Mucosa of descending colon (tissue), 3 donors: ENCODE measurements at regions not wholly inside any gene's neighbourhood (a gene's known extent, or its start where the extent isn't known, plus 50 kb on each side); places are given as distances from the start of the nearest gene placed in this dataset.
"Not testable (repeated sequence)": the region's sequence is repeated elsewhere in the genome, so short reads cannot be mapped to it uniquely, and the experiment has no call there.

ENCODE experiments used
- ATAC-seq: fragments of 200-7000 bp; cut with Tn5 transposase; one replicate; pipeline ENCODE4 v1.9.1; 2020; ENCODE audit warnings: mild to moderate bottlenecking, moderate library complexity
- DNase-seq, 3 donors: peaks; one replicate each; pipeline ENCODE4 v3.0.0-alpha.2; 2020
- H3K36me3 ChIP-seq: fragments of 200-600 bp; one replicate; pipeline ENCODE4 v1.8.0; 2021; ENCODE audit warnings: low read depth, mild to moderate bottlenecking
- H3K4me1 ChIP-seq: fragments of 200-600 bp; one replicate; pipeline ENCODE4 v1.8.0; 2021; ENCODE audit warnings: low read depth, mild to moderate bottlenecking
- H3K4me3 ChIP-seq: fragments of 200-600 bp; one replicate; pipeline ENCODE4 v1.8.0; 2021; ENCODE audit warnings: mild to moderate bottlenecking
- H3K9me3 ChIP-seq: fragments of 200-600 bp; one replicate; pipeline ENCODE4 v1.8.0; 2021; ENCODE audit warnings: mild to moderate bottlenecking
- CTCF ChIP-seq: fragments of 200-600 bp; IDR thresholded peaks from one replicate; pipeline ENCODE4 v1.8.0; 2022; ENCODE audit warnings: antibody characterized with exemption, mild to moderate bottlenecking
- intact Hi-C, 2 donors: fragments of 100-400 bp; cut with DNase I in 1 of 2; cut with micrococcal nuclease in 1 of 2; formaldehyde crosslinking; loops; one replicate each; pipeline versions ENCODE4 v1.11.0 to v1.11.1; 2022; cut with DNase I, micrococcal nuclease
- donor health status: DM: no; HTN: no; CAD: no; lungs with moderate emphysema.
- donor health status: DM: no; HTN: no; CAD: no.
- donor health status: DM: no; HTN: yes; CAD: no.

- no peaks in the 10 kb centered on the region for H3K4me1 ChIP-seq
- no peaks in the 10 kb centered on the region for H3K9me3 ChIP-seq
- no peak for TF ChIP-seq CTCF
- intact Hi-C loops: no loop called here
- ATAC-seq: no peak
- no peak overlapping the region for H3K4me3 ChIP-seq
- H3K36me3 ChIP-seq: no peaks in the 10 kb centered on the region
- DNase-seq: no peak
Observed at GRCh38 chr1:143610196-143610595, 361.6 kb downstream of the FAM72C start.

- no peaks in the 10 kb centered on the region for H3K36me3 ChIP-seq
- H3K9me3 ChIP-seq: no peaks in the 10 kb centered on the region
- no peak for DNase-seq
- H3K4me1 ChIP-seq: no peaks in the 10 kb centered on the region
- no peak for ATAC-seq
- no peak overlapping the region for H3K4me3 ChIP-seq
- no peak for TF ChIP-seq CTCF
- intact Hi-C loops: no loop called here
Observed at GRCh38 chr1:143604887-143605286, 366.9 kb downstream of the FAM72C start.

GRCh38 chr1:143584508-143584907, 387.3 kb downstream of the FAM72C start:
- H3K36me3 ChIP-seq: no peaks in the 10 kb centered on the region
- no peaks in the 10 kb centered on the region for H3K4me1 ChIP-seq
- TF ChIP-seq CTCF: no peak
- no peak for DNase-seq
- H3K4me3 ChIP-seq: no peak overlapping the region
- H3K9me3 ChIP-seq: no peaks in the 10 kb centered on the region
- ATAC-seq: no peak
- intact Hi-C loops: no loop called here

- Histone ChIP-seq H3K4me3 (no peak overlapping the region), H3K4me1 (no peaks in the 10 kb centered on the region), H3K36me3 (no peaks in the 10 kb centered on the region), H3K9me3 (no peaks in the 10 kb centered on the region)
- intact Hi-C loops: no loop called here
- no peak for TF ChIP-seq CTCF
- DNase-seq: peak in 1 of 3 donors; percentile 47
- no peak for ATAC-seq
Observed at GRCh38 chr1:143574891-143575520, 396.8 kb downstream of the FAM72C start.

- H3K4me1 ChIP-seq, H3K4me3 ChIP-seq, ATAC-seq, H3K36me3 ChIP-seq, DNase-seq, intact Hi-C loops, H3K9me3 ChIP-seq: not testable (repeated sequence)
Observed at GRCh38 chr1:143572661-143573060, 399.1 kb downstream of the FAM72C start.

GRCh38 chr1:143563761-143564160, 408.0 kb downstream of the FAM72C start:
- H3K4me1 ChIP-seq, intact Hi-C loops, H3K4me3 ChIP-seq, ATAC-seq, H3K9me3 ChIP-seq, H3K36me3 ChIP-seq, DNase-seq: not testable (repeated sequence)

- no peak overlapping the region for H3K4me3 ChIP-seq
- H3K9me3 ChIP-seq: no peaks in the 10 kb centered on the region
- no peaks in the 10 kb centered on the region for H3K36me3 ChIP-seq
- TF ChIP-seq CTCF: no peak
- DNase-seq (no peak), ATAC-seq (no peak)
- intact Hi-C loops: no loop called here
- H3K4me1 ChIP-seq: no peaks in the 10 kb centered on the region
Observed at GRCh38 chr1:143553627-143554026, 418.2 kb downstream of the FAM72C start.

GRCh38 chr1:143504703-143505102, 467.1 kb downstream of the FAM72C start:
- H3K4me3 ChIP-seq, H3K36me3 ChIP-seq, intact Hi-C loops, ATAC-seq, DNase-seq, H3K4me1 ChIP-seq, H3K9me3 ChIP-seq: not testable (repeated sequence)

GRCh38 chr1:143504080-143504479, 467.7 kb downstream of the FAM72C start:
- DNase-seq, H3K9me3 ChIP-seq, H3K4me3 ChIP-seq, intact Hi-C loops, H3K4me1 ChIP-seq, H3K36me3 ChIP-seq, ATAC-seq: not testable (repeated sequence)

- H3K36me3 ChIP-seq, H3K4me1 ChIP-seq, H3K9me3 ChIP-seq, H3K4me3 ChIP-seq, DNase-seq, intact Hi-C loops, ATAC-seq: not testable (repeated sequence)
Observed at GRCh38 chr1:143503048-143503447, 468.7 kb downstream of the FAM72C start.
